ENCODE measurements at regions not wholly inside any gene's neighbourhood (a gene's known extent, or its start where the extent isn't known, plus 50 kb on each side); places are given as distances from the start of the nearest gene placed in this dataset.

- no peak overlapping the region for H3K4ac ChIP-seq (replicated peaks; ENCODE audit: insufficient read length, low read depth, low read length)
- H3K79me1 ChIP-seq (ENCODE audit: low read depth, low read length), result no peaks in the 10 kb centered on the region
- no peak overlapping the region for H4K5ac ChIP-seq (ENCODE audit: insufficient read length, low read depth, low read length)
- no peak overlapping the region for H2BK15ac ChIP-seq (ENCODE audit: low read length)
- H3K27me3 ChIP-seq (replicated peaks in 1 of 4; ENCODE audit: control insufficient read depth in 3 of 4, extremely low read depth in 1 of 4, insufficient read depth in 3 of 4, low read length in 3 of 4), result no peaks in the 10 kb centered on the region
- no peak overlapping the region for H3K56ac ChIP-seq (replicated peaks; ENCODE audit: insufficient read length, low read depth, low read length)
- 83% methylated on average over 2 of the region's 2 CpGs; no CpG with 5 or more reads in 1 of the 2 experiments for WGBS, 2 experiments (ENCODE audit: extremely low coverage in 1 of 2, insufficient coverage in 1 of 2, insufficient read length in 1 of 2, insufficient replicate concordance in 2 of 2, low coverage in 1 of 2, low lambda C conversion rate in 2 of 2, missing lambda C conversion rate in 1 of 2)
- H2AFZ ChIP-seq (ENCODE audit: low read length), result no peak overlapping the region
- DNase-seq (ENCODE audit: low read depth in 1 of 2, low spot score in 2 of 2) (no peak), FAIRE-seq (no peak)
- no peak overlapping the region for H3K9ac ChIP-seq (replicated peaks in 1 of 4; ENCODE audit: extremely low read depth in 1 of 4, low read depth in 3 of 4, low read length in 3 of 4)
- H3K4me1 ChIP-seq (replicated peaks in 1 of 4; ENCODE audit: control insufficient read depth in 3 of 4, insufficient read depth in 4 of 4, low read length in 3 of 4), result peaks cover 0 to 2% (median 0%) of the 10 kb centered on the region in 4 experiments; a peak in 1 of 7 replicates
- H3K18ac ChIP-seq (ENCODE audit: extremely low read depth, low read length), result no peak overlapping the region
- no peak overlapping the region for H2BK5ac ChIP-seq (ENCODE audit: low read depth, low read length)
- no peak overlapping the region for H3K4me3 ChIP-seq (ENCODE audit: extremely low read depth in 1 of 4, insufficient read depth in 2 of 4, low read depth in 3 of 4, low read length in 4 of 4)
- no peak overlapping the region for H3K27ac ChIP-seq (ENCODE audit: low read depth, low read length)
- H3K14ac ChIP-seq (ENCODE audit: insufficient read length), result no peak overlapping the region
- ChIA-PET CTCF (ENCODE audit: partially characterized antibody) (interaction anchor here (1.6 kb wide), 1 partner anchor 23 kb away, joined by 4 read pairs; no protein-coding TSS in a partner anchor), POLR2A (ENCODE audit: partially characterized antibody) (no interaction called here)
- no peak overlapping the region for H4K8ac ChIP-seq (ENCODE audit: extremely low read depth, insufficient read depth, low read length)
- TF ChIP-seq, protein P1, sequence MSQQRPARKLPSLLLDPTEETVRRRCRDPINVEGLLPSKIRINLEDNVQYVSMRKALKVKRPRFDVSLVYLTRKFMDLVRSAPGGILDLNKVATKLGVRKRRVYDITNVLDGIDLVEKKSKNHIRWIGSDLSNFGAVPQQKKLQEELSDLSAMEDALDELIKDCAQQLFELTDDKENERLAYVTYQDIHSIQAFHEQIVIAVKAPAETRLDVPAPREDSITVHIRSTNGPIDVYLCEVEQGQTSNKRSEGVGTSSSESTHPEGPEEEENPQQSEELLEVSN (IDR thresholded peaks at IDR 0.05), result no peak
- no peaks in the 10 kb centered on the region for H3K23me2 ChIP-seq (ENCODE audit: low read depth, low read length)
- H3K23ac ChIP-seq (ENCODE audit: insufficient read length), result no peak overlapping the region
- no peak overlapping the region for H2AK5ac ChIP-seq (ENCODE audit: low read depth, low read length)
- H4K20me1 ChIP-seq (replicated peaks in 1 of 2; ENCODE audit: control insufficient read depth in 1 of 2, insufficient read depth in 2 of 2, low read length in 2 of 2), result no peaks in the 10 kb centered on the region
- H2BK120ac ChIP-seq (replicated peaks; ENCODE audit: low read depth, low read length), result no peak overlapping the region
- H4K91ac ChIP-seq (replicated peaks; ENCODE audit: insufficient read length, low read length), result no peak overlapping the region
- no peak overlapping the region for H2BK20ac ChIP-seq (ENCODE audit: low read length)
- H3K36me3 ChIP-seq (ENCODE audit: control insufficient read depth in 2 of 4, insufficient read depth in 4 of 4, low read length in 3 of 4), result no peaks in the 10 kb centered on the region
- H3K9me3 ChIP-seq (ENCODE audit: insufficient read depth in 2 of 2, low read depth in 1 of 2, low read length in 1 of 2), result no peaks in the 10 kb centered on the region
- no peak overlapping the region for H2BK12ac ChIP-seq (ENCODE audit: low read depth, low read length)
- H3K4me2 ChIP-seq (ENCODE audit: insufficient read depth in 1 of 2, low read depth in 2 of 2, low read length in 2 of 2), result no peak overlapping the region
- no peaks in the 10 kb centered on the region for H3K79me2 ChIP-seq (ENCODE audit: control insufficient read depth in 1 of 2, insufficient read depth in 2 of 2, low read length in 2 of 2)
These were observed 163.6 kb downstream of the LRRC70 start for GRCh38 chr5:62742207-62742606.

Measured in H1 (cell line).